ENCODE measurements at regions not wholly inside any gene's neighbourhood (a gene's known extent, or its start where the extent isn't known, plus 50 kb on each side); places are given as distances from the start of the nearest gene placed in this dataset.

- TF ChIP-seq CTCF (IDR thresholded peaks at IDR 0.05) (no peak), POLR2A (IDR thresholded peaks at IDR 0.05) (no peak), POLR2AphosphoS5 (IDR thresholded peaks at IDR 0.05; ENCODE audit: insufficient read depth in 1 of 2, low read depth in 1 of 2) (no peak)
Observed at GRCh38 chr11:112769170-112769569, 192.1 kb upstream of the NCAM1 start.

Measured in vagina (tissue), 2 donors.